ENCODE measurements at regions not wholly inside any gene's neighbourhood (a gene's known extent, or its start where the extent isn't known, plus 50 kb on each side); places are given as distances from the start of the nearest gene placed in this dataset.
"Not testable (repeated sequence)": the region's sequence is repeated elsewhere in the genome, so short reads cannot be mapped to it uniquely, and the experiment has no call there.

DNA sequence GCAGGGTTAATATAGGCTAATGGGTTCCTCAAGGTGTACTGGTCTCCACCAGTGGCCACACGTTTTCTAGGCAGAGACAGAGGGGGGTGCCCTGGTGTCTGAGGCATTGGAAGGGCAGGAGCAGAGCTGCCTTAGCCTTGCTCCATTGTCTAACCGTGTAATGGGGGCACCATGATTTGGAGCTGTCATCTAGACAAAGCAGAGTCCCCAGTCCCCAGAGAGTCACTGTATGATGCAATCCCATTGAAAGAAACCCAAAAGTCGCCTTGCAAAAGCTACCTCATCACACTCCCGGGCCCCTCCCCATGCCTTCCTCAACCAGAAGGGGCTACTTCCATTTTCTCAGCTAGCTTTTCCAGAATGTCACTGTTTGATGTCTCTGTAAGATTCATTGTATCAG lies 487.1 kb downstream of the AACS start:
- no peak for DNase-seq (ENCODE audit: low spot score)

DNA sequence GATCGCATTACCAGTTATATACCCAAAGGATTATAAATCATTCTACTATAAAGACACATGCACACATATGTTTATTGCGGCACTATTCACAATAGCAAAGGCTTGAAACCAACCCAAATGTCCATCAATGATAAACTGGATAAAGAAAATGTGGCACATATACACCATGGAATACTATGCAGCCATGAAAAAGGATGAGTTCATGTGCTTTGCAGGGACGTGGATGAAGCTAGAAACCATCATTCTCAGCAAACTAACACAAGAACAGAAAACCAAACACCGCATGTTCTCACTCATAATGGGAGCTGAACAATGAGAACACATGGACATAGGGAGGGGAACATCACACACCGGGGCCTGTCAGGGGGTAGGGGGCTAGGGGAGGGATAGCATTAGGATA lies 495.8 kb downstream of the AACS start:
- not testable (repeated sequence) for DNase-seq (ENCODE audit: low spot score)

DNA sequence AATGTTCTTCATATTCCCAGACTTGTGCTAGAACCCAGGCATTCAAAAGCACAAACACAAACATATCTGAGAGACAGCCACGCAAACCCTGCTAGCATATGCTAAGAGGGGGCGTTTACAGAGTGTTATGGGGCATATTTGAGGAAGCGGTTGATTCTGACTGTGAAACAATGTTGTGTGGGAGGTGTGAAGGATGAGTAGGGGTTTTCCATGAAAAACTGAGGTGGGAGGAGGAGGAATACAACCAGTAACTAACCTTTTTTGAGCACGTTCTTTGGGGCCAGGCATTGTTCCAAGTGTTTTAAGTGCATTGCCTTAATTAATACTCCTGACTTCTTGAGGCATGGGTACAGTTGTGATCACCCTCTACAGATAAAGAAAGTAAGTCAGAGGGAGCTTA lies 499.5 kb downstream of the AACS start:
- DNase-seq (ENCODE audit: low spot score): no peak

DNA sequence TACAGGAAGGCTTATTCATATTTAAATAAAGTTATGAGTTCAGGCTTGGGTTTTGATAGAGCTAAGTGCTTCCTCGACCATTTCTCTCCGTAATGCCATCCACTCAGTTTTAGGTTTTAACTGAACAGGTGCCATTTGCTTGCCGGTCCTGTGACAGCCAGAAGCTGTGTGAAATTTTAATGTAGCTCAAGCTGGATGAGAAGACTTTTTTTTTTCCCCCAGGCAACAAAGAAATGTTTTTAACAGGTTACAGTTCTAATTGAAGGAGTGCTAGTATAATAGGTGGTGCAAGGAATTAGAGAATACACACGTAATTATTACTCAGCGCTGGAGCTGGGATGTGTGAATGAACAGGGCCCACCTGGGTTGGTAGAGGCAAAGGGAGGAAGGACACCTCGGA lies 502.3 kb downstream of the AACS start:
- no peak for DNase-seq (ENCODE audit: low spot score)

DNA sequence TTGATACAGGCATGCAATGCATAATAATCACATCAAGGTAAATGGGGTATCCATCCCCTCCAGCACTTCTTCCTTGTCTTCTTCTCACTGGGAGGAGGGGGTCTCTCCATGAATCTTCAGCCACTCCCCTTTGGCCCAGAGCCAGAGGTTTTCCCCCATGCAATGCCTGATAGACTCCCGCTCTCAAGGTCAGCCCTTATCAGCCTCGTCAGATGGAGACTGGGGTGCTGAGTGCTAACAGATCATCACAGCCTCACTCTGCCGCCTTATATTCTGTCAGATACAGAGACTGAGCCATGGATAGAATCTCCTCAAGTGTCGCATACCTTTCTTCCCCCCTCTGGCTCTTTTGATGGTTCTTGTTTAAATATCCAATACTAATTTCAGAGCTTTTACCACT lies 503.1 kb downstream of the AACS start:
- DNase-seq (ENCODE audit: low spot score): no peak

DNA sequence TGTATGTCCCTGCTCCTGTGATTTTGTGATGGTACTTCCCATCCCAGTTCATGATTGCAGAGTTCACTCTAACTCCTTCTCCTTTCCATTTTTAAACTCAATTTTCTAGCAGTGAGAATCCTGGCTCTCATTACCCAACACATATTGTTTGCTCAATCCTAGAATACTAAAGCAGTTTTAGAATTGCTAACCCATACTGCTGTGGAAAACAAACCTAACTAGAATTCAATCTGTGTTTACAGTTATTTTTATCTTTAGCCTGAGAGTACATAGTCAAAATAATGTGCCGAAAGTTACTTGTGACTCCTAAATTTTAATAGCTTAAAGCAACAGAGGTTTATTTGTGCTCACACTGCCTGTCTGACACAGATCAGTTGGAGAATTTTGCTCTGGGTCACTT lies 508.0 kb downstream of the AACS start:
- DNase-seq (ENCODE audit: low spot score): no peak

DNA sequence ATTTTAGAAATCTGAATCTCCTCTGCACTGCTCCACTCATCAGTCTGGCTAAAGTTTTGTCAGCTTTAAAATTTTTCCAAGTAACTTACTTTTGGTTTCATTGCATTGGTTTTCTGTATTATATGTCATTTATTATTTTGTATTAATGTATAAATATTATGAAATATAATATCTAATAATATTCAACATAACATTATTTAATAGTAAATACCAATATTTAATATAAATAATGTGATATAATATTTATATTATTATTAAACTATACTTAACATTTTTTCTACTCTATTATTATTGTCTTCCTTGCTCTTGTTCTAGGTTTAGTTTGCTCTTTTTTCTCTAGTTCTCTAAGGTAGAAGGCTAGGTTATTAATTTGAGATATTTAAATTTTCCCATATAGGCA lies 512.1 kb downstream of the AACS start:
- DNase-seq (ENCODE audit: low spot score): no peak

DNA sequence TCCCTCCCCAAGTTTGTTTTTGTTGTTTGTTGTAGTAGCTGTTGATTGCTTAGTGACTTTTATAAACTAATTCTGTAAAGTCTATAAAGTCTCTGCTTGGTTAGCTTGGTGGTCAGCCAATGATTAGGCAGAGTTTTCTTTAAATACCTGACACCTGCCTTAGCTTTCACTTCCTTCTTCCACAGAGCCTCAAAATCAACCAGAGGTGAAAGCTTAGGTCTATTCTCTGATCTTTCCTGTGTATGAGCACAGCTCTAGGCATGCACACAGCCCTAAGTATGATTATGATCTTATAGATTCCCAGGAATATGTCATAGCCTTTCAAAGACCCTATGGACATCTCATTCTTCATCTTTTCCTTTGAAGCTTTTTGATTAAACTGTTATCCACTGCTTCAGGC lies 514.7 kb downstream of the AACS start:
- DNase-seq (ENCODE audit: low spot score): no peak

DNA sequence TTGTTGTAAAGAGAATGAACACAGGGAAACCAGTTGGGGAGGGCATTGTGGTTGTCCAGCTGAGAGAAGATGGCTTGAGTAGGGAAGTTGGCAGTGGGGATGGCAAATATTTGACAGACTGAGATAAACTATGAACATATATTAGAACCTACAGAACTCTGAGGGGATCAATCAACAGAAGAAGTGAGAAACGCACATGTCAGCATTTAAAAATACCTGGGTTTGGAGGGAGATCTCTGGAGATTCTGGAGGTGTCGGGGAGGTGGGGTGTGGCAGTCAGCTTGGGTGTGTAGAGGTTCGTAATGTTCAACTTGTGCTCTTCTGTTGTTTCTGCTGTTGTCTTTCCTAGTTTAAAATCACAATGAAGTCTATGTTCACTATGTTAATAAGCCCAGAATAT lies 517.8 kb downstream of the AACS start:
- DNase-seq (ENCODE audit: low spot score): no peak

DNA sequence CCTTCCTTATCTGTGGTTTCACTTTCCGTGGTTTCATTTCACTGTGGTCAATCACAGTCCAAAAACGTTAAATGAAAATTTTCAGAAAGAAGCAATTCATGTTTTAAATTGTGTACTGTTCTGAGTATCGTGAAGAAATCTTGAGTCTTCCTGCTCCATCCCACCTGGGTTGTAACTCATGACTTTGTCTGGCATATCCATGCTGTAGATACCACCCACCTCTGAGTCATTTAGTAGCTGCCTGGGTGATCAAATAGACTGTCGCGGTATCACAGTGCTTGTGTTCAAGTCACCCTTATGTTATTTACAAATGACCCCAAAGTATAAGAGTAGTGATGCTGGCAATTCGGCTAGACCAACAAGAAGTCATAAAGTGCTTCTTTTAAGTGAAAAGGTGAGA lies 521.2 kb downstream of the AACS start:
- no peak for DNase-seq (ENCODE audit: low spot score)

DNA sequence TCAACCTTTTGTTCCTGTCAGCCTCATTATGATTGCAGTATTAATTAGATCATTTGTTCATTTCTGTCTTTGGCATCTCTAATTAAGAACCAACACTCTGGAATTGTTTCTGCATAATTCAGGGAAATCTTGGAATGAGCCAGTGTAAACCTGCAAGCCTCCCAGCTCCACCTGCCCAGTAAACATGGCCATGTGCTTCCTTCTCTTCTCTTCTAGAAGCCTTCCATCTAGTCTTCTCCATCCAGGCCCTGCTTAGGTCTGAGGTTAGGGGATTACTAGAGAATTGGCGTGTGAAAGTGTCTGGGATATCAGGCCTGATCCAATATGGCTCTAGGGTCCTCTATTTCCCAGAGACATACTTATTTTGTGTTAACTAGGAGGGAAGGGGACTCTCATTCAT lies 528.0 kb downstream of the AACS start:
- no peak for DNase-seq (ENCODE audit: low spot score)

DNA sequence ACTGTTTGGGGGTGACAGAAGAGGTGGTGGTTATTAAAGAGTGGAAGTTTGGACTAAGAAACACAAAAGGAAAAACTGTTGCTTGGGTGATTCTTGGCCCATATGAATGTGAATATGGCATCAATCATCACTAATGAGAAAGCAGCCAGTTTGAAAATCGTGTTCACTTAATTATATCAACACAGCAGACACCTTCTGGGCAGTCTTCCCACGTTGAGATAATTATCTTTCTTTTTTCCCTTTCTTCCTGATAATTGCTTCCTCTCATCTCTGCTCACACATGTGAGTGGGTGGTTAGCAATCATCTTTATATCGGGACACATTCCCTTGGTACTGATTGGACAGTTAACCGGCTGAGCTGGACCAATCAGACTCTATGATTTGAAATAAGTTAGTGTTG lies 539.7 kb downstream of the AACS start:
- DNase-seq (ENCODE audit: low spot score): no peak

DNA sequence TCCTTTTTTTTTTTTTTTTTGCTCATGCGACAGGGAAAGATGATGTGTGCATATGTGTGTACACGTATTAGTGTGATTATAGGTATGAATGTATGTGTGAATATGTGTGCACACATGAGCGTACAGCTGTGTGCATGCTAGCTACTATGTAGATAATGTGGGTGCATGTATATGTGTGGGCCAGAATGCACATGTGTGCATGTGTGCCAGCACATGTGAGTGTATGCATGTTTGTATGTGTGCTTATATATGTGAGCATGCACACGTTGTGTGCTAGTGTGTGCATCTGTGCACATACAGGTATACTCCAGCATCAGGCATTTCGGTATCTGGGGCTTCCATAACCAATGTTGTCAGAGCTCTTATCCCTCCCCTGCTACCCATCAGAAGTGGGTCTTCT lies 541.1 kb downstream of the AACS start:
- DNase-seq (ENCODE audit: low spot score): no peak

DNA sequence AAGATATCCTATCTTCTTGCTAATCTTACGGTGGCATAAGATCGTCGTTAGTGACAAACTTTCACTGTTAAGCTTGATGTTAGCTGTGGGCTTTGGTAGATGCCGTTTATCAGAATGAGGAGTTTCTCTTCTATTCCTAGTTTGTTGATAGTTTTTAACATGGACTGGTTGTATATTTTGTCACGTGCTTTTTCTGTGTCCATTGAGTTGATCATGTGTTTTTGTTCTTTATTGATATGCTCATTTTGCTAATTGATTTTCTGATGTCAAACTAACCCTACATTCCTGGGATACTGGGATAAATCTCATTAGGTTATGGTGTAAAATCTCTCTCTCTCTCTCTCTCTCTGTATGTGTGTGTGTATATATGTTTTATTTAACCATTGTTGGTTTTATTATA lies 545.1 kb downstream of the AACS start:
- no peak for DNase-seq (ENCODE audit: low spot score)

DNA sequence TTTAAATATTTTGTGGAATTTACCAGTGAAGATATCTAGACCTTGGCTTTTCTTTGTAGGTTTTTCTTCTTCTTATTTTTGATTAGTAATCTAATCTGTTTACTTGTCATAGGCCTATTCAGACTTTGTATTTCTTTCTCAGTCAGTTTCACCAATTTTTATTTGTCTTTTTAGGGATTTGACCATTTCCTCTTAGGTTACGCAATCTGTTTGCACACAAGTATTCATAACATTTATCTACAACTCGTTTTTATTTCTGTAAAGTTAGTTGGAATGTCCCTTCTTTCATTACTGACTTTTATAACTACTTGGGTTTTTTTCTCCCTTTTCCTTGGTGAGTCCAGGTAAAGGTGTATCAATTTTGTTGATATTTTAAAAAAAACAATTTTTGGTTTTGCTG lies 545.7 kb downstream of the AACS start:
- no peak for DNase-seq (ENCODE audit: low spot score)

DNA sequence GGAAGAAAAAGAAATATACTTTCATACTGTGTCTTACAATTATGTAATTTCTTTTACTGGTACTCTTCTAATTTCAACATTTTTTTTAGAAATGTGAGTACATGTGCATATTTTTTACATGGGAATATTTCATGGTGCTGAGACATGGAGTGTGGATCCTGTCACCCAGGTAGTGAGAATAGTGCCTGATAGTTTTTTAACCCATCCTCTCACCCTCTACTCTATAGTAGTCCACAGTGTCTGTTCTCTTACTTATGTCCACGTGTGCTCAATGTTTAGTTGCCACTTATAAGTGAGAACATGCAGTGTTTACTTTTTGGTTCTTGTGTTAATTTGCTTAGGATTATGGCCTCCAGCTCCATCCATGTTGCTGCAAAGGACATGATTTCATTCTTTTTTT lies 548.8 kb downstream of the AACS start:
- DNase-seq (ENCODE audit: low spot score): no peak

DNA sequence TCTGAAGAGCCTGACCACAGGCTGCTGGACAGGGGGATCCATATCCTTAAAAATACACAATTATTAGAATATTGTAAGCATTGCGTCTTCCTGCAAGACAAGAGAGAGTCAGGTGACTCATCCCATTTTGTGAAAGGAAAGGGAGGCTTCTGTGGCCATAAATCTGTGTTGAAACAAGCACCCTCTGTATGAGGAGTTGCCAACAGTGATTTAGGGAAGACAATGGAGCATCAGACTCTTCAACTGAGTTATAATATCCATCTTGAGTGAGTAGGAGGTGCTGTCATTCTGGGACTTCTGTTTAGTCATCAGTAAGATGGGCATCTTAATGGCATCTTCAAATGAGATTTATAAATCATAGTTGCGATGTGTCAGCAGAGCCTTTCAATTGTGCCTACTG lies 554.5 kb downstream of the AACS start:
- DNase-seq (ENCODE audit: low spot score): no peak

DNA sequence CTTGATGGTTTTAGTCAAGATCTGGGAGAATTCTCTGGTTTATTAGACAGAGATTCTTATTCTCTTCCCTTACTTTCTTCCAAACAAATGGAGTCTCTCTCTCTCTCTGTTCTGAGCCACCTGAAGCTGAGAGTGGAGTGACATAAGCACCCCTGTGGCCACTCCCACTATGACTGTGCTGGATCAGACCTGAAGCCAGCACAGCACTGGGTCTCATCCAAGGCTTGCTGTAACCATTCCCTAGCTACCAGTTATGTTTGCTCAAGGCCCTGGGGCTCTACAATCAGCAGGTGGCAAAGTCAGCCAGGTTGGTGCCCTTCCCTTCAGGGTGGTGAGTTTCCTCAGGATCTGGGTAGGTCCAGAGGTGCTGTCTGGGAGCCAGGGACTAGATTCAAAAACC lies 568.5 kb downstream of the AACS start:
- no peak for DNase-seq (ENCODE audit: low spot score)

DNA sequence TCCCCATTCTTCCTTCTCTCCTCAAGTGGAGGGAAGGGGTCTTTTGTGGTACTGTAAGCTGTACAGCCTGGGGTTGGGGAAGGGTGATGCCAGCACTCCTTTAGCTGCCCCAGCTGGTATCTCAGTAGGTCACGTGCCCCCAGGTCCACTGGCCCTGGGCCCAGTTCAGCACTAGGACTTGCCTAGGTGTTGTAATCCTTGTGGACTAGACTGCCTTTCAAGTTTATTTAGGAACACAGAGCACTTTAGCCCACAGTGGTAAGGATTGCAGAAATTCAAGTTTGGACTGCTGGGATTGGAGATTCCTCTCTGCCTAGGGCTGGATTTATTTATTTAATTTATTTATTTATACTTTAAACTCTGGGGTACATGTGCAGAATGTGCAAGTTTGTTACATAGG lies 569.6 kb downstream of the AACS start:
- no peak for DNase-seq (ENCODE audit: low spot score)

DNA sequence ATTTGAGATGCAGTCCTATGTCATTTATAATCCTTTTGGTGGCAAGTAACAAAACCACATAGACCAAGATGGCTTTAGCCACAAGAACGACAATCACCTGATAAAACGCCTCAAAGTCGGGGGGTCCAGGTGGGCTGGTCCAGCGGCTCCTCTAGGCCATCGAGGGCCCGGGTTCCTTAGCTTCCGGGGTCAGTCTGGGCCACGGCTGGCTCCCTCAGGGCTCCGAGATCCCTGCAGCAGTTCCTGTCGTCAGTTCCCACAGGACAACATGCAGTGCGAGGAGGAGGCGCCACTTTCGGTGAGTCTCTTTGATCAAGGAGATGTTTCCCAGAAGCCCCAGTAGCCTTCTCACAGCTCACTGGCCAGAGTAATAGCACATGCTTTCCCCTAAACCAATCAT lies 574.6 kb downstream of the AACS start:
- DNase-seq (ENCODE audit: low spot score): no peak

DNA sequence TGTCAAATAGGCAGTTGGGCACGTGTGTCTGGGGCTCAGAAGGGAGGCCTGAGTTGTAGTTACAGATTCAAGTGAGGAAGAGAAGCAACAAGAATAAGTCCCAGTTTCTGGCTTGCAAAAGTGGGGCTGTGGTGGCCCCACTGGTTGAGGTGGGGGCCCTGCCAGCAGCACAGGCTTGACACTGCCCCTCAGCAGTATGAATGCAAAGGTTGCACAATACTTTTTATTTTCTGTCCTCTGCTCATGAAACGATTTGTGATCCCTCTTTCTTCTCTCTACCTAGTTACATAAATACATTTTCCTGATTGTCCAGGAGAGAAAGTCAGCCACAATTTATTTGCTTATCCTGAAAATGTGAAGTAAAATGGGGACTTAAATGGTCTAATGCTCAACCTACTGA lies 577.8 kb downstream of the AACS start:
- DNase-seq (ENCODE audit: low spot score): no peak

DNA sequence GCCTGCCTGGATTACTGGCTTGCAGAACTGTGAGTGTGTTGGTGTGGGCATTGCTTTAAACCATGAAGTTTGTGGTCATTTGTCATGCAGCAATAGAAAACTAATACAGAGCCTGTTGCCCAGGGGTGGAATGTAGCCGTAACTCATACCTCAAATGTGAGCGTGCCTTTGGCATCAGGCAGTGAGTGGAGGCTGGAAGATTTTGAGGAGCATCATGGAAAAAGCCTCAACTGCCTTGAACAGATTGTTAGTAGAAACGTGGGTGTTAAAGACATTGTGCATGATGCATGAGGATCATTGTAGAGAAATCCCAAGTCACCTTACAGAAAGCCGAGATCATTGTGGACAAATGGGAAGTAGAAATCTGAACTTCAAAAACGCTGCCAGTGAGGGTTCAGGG lies 580.5 kb downstream of the AACS start:
- DNase-seq (ENCODE audit: low spot score): no peak

DNA sequence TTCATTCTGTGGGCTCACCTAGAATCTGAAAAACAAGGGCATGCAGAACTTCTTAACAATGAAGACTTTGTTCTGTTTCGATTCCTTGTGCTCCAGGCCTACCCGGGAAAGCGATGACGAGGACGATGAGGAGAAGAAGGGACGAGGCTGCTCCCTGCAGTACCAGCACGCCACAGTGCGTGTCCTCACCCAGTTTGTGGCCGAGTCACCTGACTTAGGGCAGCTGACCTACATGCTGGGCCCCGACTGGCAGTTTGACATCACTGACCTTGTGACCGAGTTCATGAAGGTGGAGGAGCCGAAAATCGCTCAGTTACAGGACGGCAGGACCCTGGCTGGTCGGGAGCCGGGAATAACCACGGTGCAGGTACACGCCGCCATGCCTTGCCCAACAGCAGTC lies 585.4 kb downstream of the AACS start:
- no peak for DNase-seq (ENCODE audit: low spot score)

DNA sequence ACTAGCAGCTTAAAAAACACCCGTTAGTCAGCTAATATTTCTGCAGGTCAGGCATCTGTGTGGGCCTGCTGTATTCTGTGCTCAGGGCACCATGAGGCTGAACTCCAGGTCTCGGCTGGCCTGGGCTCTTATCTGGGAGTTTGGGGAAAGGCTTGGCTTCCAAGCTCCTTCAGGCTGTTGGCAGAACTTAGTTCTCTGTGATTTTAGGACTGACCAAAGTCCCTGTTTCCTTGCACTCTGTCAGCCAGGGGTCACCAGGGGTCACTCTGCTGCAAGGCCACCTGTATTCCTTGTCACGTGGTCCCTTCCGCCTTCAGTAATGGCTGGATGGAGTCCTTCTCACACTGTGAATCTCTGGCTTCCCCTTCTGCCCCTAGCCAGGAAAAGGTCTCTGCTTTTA lies 586.4 kb downstream of the AACS start:
- no peak for DNase-seq (ENCODE audit: low spot score)

DNA sequence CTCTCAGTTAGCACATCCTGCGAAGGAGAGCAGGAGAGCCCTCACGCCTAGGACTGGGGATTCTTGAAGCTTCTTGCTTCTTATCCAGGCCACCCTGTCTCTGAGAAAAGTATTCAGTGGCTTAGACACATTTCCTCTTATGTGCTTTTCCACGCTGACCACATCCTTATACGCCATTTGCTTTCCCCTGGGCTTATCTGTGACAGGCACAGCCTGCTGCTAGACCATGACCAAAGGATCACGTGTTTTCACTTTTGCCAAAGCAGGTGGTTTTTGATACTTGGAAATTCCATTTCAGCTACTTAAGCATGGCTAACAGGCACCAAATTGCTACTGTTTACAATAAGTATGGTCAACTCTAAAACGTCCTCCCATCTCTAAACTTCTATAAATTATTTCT lies 587.4 kb downstream of the AACS start:
- DNase-seq (ENCODE audit: low spot score): no peak

All from HT-29 (cell line).